Common myeloid progenitor, CD34-positive (primary cell): ENCODE measurements at regions not wholly inside any gene's neighbourhood (a gene's known extent, or its start where the extent isn't known, plus 50 kb on each side); places are given as distances from the start of the nearest gene placed in this dataset.
"Not testable (repeated sequence)": the region's sequence is repeated elsewhere in the genome, so short reads cannot be mapped to it uniquely, and the experiment has no call there.

Experiments used
- CTCF ChIA-PET: fragments of 350-600 bp; sonication (Branson Sonifier 250); formaldehyde crosslinking; loops from one replicate; lab custom pipeline; 2021; ENCODE audit warnings: antibody characterized with exemption; lab: Charles Lee
- POLR2A ChIA-PET: fragments of 350-600 bp; sonication (Branson Sonifier 250); formaldehyde crosslinking; loops from one replicate; lab custom pipeline; 2021; ENCODE audit warnings: antibody characterized with exemption; lab: Charles Lee
- DNase-seq, 3 donors: peaks; one replicate each; pipeline versions ENCODE4 v3.0.0 to v3.0.0-alpha.2; 2013
- H3K27ac ChIP-seq, 2 experiments: 1 replicate in 1 of 2; 2 replicates in 1 of 2; pipeline ENCODE4 v1.7.0; 2013; ENCODE audit warnings: inconsistent platforms in 2 of 2, low read length in 2 of 2, mild to moderate bottlenecking in 2 of 2, low read depth in 1 of 2, moderate library complexity in 1 of 2; ENCODE audit not compliant: severe bottlenecking in 2 of 2, insufficient read depth in 1 of 2, poor library complexity in 1 of 2
- H3K27me3 ChIP-seq, 5 experiments: replicated peaks in 2 of 5; 1 replicate in 3 of 5; 2 replicates in 2 of 5; pipeline versions ENCODE4 v1.6.1 to v1.7.0; 2013; ENCODE audit warnings: low read length in 4 of 5, mild to moderate bottlenecking in 2 of 5, moderate library complexity in 2 of 5, inconsistent platforms in 1 of 5; ENCODE audit not compliant: insufficient read depth in 5 of 5, control insufficient read depth in 4 of 5
- H3K36me3 ChIP-seq, 4 experiments: 1 replicate in 2 of 4; 2 replicates in 2 of 4; pipeline versions ENCODE4 v1.6.1 to v1.7.0; 2013; ENCODE audit warnings: low read length in 3 of 4, control low read depth in 1 of 4, mild to moderate bottlenecking in 1 of 4; ENCODE audit not compliant: control insufficient read depth in 4 of 4, insufficient read depth in 4 of 4
- H3K4me1 ChIP-seq, 4 experiments: 1 replicate in 3 of 4; 2 replicates in 1 of 4; pipeline versions ENCODE4 v1.6.1 to v1.7.1; 2013; ENCODE audit warnings: low read length in 3 of 4, mild to moderate bottlenecking in 3 of 4, control low read depth in 1 of 4, inconsistent platforms in 1 of 4, moderate library complexity in 1 of 4; ENCODE audit not compliant: control insufficient read depth in 4 of 4, insufficient read depth in 4 of 4; ENCODE audit errors: control extremely low read depth in 1 of 4
- H3K4me3 ChIP-seq, 7 experiments: 1 replicate in 4 of 7; 2 replicates in 3 of 7; pipeline versions ENCODE4 v1.5.1 to v1.7.0; 2013; ENCODE audit warnings: mild to moderate bottlenecking in 7 of 7, low read length in 6 of 7, moderate library complexity in 6 of 7, inconsistent platforms in 2 of 7, low read depth in 2 of 7, control low read depth in 1 of 7; ENCODE audit not compliant: insufficient read depth in 4 of 7, control insufficient read depth in 1 of 7; ENCODE audit errors: extremely low read depth in 1 of 7
- H3K9me3 ChIP-seq, 5 experiments: 1 replicate in 4 of 5; 2 replicates in 1 of 5; pipeline versions ENCODE4 v1.6.1 to v1.7.1; 2013; ENCODE audit warnings: low read length in 4 of 5, mild to moderate bottlenecking in 2 of 5, inconsistent platforms in 1 of 5, low read depth in 1 of 5, moderate library complexity in 1 of 5; ENCODE audit not compliant: control insufficient read depth in 4 of 5, insufficient read depth in 2 of 5; ENCODE audit errors: control extremely low read depth in 1 of 5
- WGBS: methylation state at CpG from one replicate; pipeline ENCODE4 v1.1.5; 2013; ENCODE audit not compliant: insufficient coverage; 5-methylcytosine and 5-hydroxymethylcytosine counted together

DNA sequence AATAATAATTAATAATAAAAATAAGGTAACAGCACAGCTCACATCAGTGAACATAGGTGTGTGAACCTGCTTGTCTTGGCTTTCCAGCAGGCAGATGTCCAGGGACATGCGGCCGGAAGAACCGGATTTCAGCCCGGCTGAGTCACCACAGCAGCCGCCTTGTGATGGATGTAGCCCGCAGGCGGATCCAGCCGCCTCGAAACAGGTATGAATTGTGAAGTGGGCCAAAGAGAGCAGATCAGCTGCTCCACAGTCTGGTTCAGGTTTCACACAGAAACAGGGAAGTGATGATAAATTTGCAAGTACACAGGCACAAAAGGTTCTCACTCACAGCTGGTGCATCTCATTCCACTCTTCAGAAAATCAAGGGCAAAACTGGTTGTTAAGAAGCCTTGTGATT, 55.1 kb downstream of the ID4 start:
- Histone ChIP-seq H3K27ac (no peak overlapping the region), H3K9me3 (peaks cover 0 to 7% (median 0%) of the 10 kb centered on the region in 5 experiments), H3K4me1 (no peaks in the 10 kb centered on the region), H3K4me3 (no peak overlapping the region), H3K27me3 (no peaks in the 10 kb centered on the region), H3K36me3 (no peaks in the 10 kb centered on the region)
- no peak for DNase-seq
- 96% methylated on average over 6 of the region's 9 CpGs for WGBS
- ChIA-PET POLR2A (interaction anchor here (0.6 kb wide), 1 partner anchor 87 kb away, joined by 4 read pairs; no protein-coding TSS in a partner anchor), CTCF (no interaction called here)

DNA sequence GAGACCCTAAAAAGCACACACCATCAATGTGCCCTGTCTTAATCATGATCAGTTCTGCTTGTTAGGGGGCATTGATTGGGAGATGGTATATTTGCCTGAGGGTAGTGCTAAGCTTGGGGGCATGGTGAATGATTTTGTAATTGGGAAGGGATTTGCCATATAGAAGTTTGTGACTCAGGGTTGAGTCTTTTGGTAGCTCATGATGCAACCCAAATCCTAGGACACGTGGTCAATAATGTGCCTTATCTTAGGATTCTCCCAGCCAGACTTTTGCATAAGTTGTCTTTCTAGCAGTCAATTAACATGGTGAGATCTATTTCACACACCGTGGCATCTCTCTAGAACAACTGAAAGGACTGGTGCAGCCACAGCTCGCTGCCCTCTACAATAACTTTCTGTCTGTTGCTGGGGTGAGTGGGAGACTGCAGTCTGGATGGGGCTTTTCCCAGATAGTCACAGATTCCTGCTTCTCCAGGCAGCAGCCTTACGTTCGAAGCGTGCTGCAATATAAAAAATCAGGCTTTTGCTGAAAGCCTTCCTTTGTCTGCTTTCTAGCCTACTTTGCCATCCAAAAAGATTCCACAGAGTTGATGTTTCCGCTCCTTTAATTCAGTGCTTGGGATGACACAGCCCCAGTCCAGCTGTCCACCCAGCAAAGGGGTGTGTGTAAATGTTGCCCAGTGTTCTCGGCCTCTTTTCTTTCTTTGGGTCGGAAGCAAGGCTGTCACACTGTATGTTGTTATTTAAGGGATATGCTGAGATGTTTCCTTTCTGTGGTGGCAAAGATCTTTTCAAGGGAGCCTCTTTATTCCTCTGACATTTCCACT, 58.9 kb downstream of the ID4 start:
- H3K4me1 ChIP-seq: no peaks in the 10 kb centered on the region
- H3K9me3 ChIP-seq: peaks cover 0 to 4% (median 0%) of the 10 kb centered on the region in 5 experiments
- H3K36me3 ChIP-seq: no peaks in the 10 kb centered on the region
- no peak overlapping the region for H3K4me3 ChIP-seq
- DNase-seq: no peak
- WGBS: 94% methylated on average over 6 of the region's 9 CpGs
- POLR2A ChIA-PET: no interaction called here
- H3K27ac ChIP-seq: no peak overlapping the region
- no peaks in the 10 kb centered on the region for H3K27me3 ChIP-seq
- CTCF ChIA-PET: interaction anchor here (0.5 to 0.6 kb wide), 2 partner anchors 850 to 904 kb away, joined by 3 to 4 read pairs; no protein-coding TSS in a partner anchor

- DNase-seq: no peak
- no peak overlapping the region for H3K4me3 ChIP-seq
- H3K4me1 ChIP-seq: no peaks in the 10 kb centered on the region
- H3K9me3 ChIP-seq: peaks cover 0 to 4% (median 0%) of the 10 kb centered on the region in 5 experiments
- no peak overlapping the region for H3K27ac ChIP-seq
- ChIA-PET CTCF (no interaction called here), POLR2A (no interaction called here)
- H3K36me3 ChIP-seq: no peaks in the 10 kb centered on the region
- no peaks in the 10 kb centered on the region for H3K27me3 ChIP-seq
- WGBS: 100% methylated on average over 2 of the region's 2 CpGs
Measured at GRCh38 chr6:19896693-19897010, 59.5 kb downstream of the ID4 start.

GRCh38 chr6:19898141-19898740, 61.1 kb downstream of the ID4 start:
- WGBS: 43% methylated on average over 2 of the region's 4 CpGs
- ChIA-PET POLR2A (no interaction called here), CTCF (interaction anchor here (0.6 kb wide), 1 partner anchor 1105 kb away, joined by 3 read pairs; no protein-coding TSS in a partner anchor)
- H3K36me3 ChIP-seq: no peaks in the 10 kb centered on the region
- peaks cover 0 to 8% (median 0%) of the 10 kb centered on the region in 5 experiments for H3K9me3 ChIP-seq
- no peaks in the 10 kb centered on the region for H3K4me1 ChIP-seq
- H3K27ac ChIP-seq: no peak overlapping the region
- DNase-seq: no peak
- no peaks in the 10 kb centered on the region for H3K27me3 ChIP-seq
- no peak overlapping the region for H3K4me3 ChIP-seq

- H3K9me3 ChIP-seq: peaks cover 0 to 4% (median 0%) of the 10 kb centered on the region in 5 experiments
- no peaks in the 10 kb centered on the region for H3K36me3 ChIP-seq
- no peak for DNase-seq
- POLR2A ChIA-PET: no interaction called here
- no peaks in the 10 kb centered on the region for H3K4me1 ChIP-seq
- CTCF ChIA-PET: no interaction called here
- H3K27ac ChIP-seq: no peak overlapping the region
- 90% methylated on average over 3 of the region's 4 CpGs for WGBS
- H3K4me3 ChIP-seq: no peak overlapping the region
- no peaks in the 10 kb centered on the region for H3K27me3 ChIP-seq
Measured at GRCh38 chr6:19902201-19902600, 65.0 kb downstream of the ID4 start.

DNA sequence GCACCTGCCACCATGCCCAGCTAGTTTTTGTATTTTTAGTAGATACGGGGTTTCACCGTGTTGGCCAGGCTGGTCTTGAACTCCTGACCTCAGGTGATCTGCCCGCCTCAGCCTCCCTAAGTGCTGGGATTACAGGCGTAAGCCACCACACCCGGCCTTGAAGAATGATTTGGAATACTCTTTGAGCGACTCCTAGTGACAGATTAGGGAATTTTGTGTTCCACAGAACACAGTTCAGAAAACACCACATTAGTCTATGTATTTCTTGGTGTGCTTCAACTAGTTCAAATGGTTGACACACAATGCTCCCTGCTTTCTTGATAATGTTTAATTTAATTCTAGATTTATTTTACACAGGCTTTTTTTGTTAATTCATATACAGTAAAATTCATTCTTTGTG, 67.2 kb downstream of the ID4 start:
- H3K36me3 ChIP-seq, DNase-seq, H3K27ac ChIP-seq, H3K27me3 ChIP-seq, H3K4me3 ChIP-seq, H3K9me3 ChIP-seq, CTCF ChIA-PET, H3K4me1 ChIP-seq, POLR2A ChIA-PET: not testable (repeated sequence)
- WGBS: no CpG with 5 or more reads among the region's 6 CpGs

DNA sequence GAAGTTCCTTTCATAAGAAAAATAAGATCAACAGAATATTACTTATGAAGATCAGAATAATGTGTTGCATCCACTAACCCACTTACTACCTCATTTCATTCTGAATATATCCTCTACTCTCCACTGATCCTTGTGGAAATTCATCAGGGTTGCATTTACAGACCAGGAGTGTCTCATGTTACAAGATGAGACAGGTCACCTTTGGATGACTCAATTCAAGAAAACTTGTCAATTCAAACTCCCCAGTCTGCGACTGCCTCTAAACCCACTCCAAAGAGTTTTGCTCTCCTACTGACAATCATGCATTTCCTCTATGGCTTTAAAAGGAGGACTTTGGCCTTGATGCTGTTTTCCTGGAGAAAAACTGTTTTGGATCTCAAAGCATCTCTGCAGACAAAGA, 68.4 kb downstream of the ID4 start:
- no peak for DNase-seq
- POLR2A ChIA-PET: no interaction called here
- peaks cover 0 to 4% (median 0%) of the 10 kb centered on the region in 5 experiments for H3K9me3 ChIP-seq
- no peaks in the 10 kb centered on the region for H3K27me3 ChIP-seq
- H3K27ac ChIP-seq: no peak overlapping the region
- WGBS: 88% methylated on average over 1 of the region's 1 CpG
- H3K36me3 ChIP-seq: no peaks in the 10 kb centered on the region
- no peak overlapping the region for H3K4me3 ChIP-seq
- no peaks in the 10 kb centered on the region for H3K4me1 ChIP-seq
- CTCF ChIA-PET: no interaction called here
